Trophoblast cell (in vitro differentiated cells and primary cell): ENCODE measurements at regions not wholly inside any gene's neighbourhood (a gene's known extent, or its start where the extent isn't known, plus 50 kb on each side); places are given as distances from the start of the nearest gene placed in this dataset.

Experiments used
- DNase-seq, 2 donors: peaks; one replicate each; pipeline ENCODE4 v3.0.0-alpha.2; 2016
- H2AFZ ChIP-seq: 2 replicates; pipeline ENCODE4 v1.6.1; 2013; ENCODE audit warnings: low read length, moderate library complexity, mild to moderate bottlenecking; ENCODE audit not compliant: insufficient read depth, poor library complexity
- H2AK5ac ChIP-seq: 2 replicates; pipeline ENCODE4 v1.6.1; 2013; ENCODE audit warnings: mild to moderate bottlenecking, low read length
- H2BK120ac ChIP-seq: 2 replicates; pipeline ENCODE4 v1.6.1; 2013; ENCODE audit warnings: low read length, mild to moderate bottlenecking, moderate library complexity; ENCODE audit not compliant: insufficient read depth, poor library complexity
- H2BK12ac ChIP-seq: 2 replicates; pipeline ENCODE4 v1.6.1; 2013; ENCODE audit warnings: mild to moderate bottlenecking, low read length, moderate library complexity
- H2BK5ac ChIP-seq: 2 replicates; pipeline ENCODE4 v1.6.1; 2013; ENCODE audit warnings: low read length, low read depth, moderate library complexity, mild to moderate bottlenecking; ENCODE audit not compliant: poor library complexity
- H3K14ac ChIP-seq: 2 replicates; pipeline ENCODE4 v1.6.1; 2013; ENCODE audit warnings: mild to moderate bottlenecking, low read length
- H3K18ac ChIP-seq: 2 replicates; pipeline ENCODE4 v1.6.1; 2013; ENCODE audit warnings: mild to moderate bottlenecking, low read length
- H3K23ac ChIP-seq: 2 replicates; pipeline ENCODE4 v1.6.1; 2013; ENCODE audit warnings: low read length
- H3K27ac ChIP-seq: 2 replicates; pipeline ENCODE4 v1.5.1; 2013; ENCODE audit warnings: low read depth, mild to moderate bottlenecking, inconsistent platforms, low read length, moderate library complexity
- H3K27me3 ChIP-seq: 2 replicates; pipeline ENCODE4 v1.6.1; 2013; ENCODE audit warnings: inconsistent platforms, mild to moderate bottlenecking, low read length, moderate library complexity; ENCODE audit not compliant: insufficient read depth
- H3K36me3 ChIP-seq, 2 experiments: 1 replicate in 1 of 2; 2 replicates in 1 of 2; pipeline ENCODE4 v1.6.1; 2013; ENCODE audit warnings: low read length in 2 of 2, mild to moderate bottlenecking in 2 of 2, moderate library complexity in 1 of 2; ENCODE audit not compliant: insufficient read depth in 2 of 2, control insufficient read depth in 1 of 2
- H3K4ac ChIP-seq: 2 replicates; pipeline ENCODE4 v1.6.1; 2013; ENCODE audit warnings: low read depth, mild to moderate bottlenecking, low read length, moderate library complexity
- H3K4me1 ChIP-seq, 2 experiments: 1 replicate in 1 of 2; 2 replicates in 1 of 2; pipeline ENCODE4 v1.6.1; 2013; ENCODE audit warnings: low read length in 2 of 2, mild to moderate bottlenecking in 2 of 2, moderate library complexity in 1 of 2; ENCODE audit not compliant: insufficient read depth in 2 of 2, control insufficient read depth in 1 of 2
- H3K4me2 ChIP-seq: 2 replicates; pipeline ENCODE4 v1.6.1; 2013; ENCODE audit warnings: inconsistent platforms, mild to moderate bottlenecking, low read length, moderate library complexity
- H3K4me3 ChIP-seq: 2 replicates; pipeline ENCODE4 v1.5.1; 2013; ENCODE audit warnings: mild to moderate bottlenecking, low read depth, low read length, inconsistent platforms
- H3K79me1 ChIP-seq: one replicate; pipeline ENCODE4 v1.6.1; 2013; ENCODE audit warnings: low read length
- H3K79me2 ChIP-seq: 2 replicates; pipeline ENCODE4 v1.6.1; 2013; ENCODE audit warnings: low read length, mild to moderate bottlenecking; ENCODE audit not compliant: control insufficient read depth, insufficient read depth, poor library complexity
- H3K9ac ChIP-seq: 2 replicates; pipeline ENCODE4 v1.6.1; 2013; ENCODE audit warnings: mild to moderate bottlenecking, low read length
- H3K9me3 ChIP-seq: 2 replicates; pipeline ENCODE4 v1.6.1; 2013; ENCODE audit warnings: low read depth, mild to moderate bottlenecking, control low read depth, inconsistent platforms, low read length; ENCODE audit not compliant: insufficient read depth
- H4K12ac ChIP-seq: 2 replicates; pipeline ENCODE4 v1.6.1; 2013; ENCODE audit warnings: low read depth, mild to moderate bottlenecking, low read length, moderate library complexity
- H4K8ac ChIP-seq: 2 replicates; pipeline ENCODE4 v1.6.1; 2013; ENCODE audit warnings: low read depth, mild to moderate bottlenecking, low read length, moderate library complexity
- H4K91ac ChIP-seq: one replicate; pipeline ENCODE4 v1.6.1; 2013; ENCODE audit warnings: low read depth, mild to moderate bottlenecking, low read length, moderate library complexity
- WGBS: extraction: QIAGEN DNeasy Blood & Tissue Kit; methylation state at CpG from one replicate; pipeline ENCODE4 v1.1.7; 2013; ENCODE audit warnings: missing lambda C conversion rate; ENCODE audit not compliant: insufficient read length, insufficient coverage; ENCODE audit errors: extremely low coverage; 5-methylcytosine and 5-hydroxymethylcytosine counted together

GRCh38 chr2:44889096-44889495, 52.4 kb upstream of the SIX3 start:
- Histone ChIP-seq H3K4me1 (no peaks in the 10 kb centered on the region), H3K23ac (no peak overlapping the region), H3K9me3 (peaks cover 8% of the 10 kb centered on the region), H2BK5ac (no peak overlapping the region), H3K36me3 (no peaks in the 10 kb centered on the region), H3K79me2 (no peaks in the 10 kb centered on the region), H3K27ac (no peak overlapping the region), H3K4me2 (no peak overlapping the region), H2BK12ac (no peak overlapping the region), H4K8ac (no peak overlapping the region), H3K27me3 (no peaks in the 10 kb centered on the region), H2AK5ac (no peak overlapping the region), H4K12ac (no peak overlapping the region), H2BK120ac (no peak overlapping the region), H3K4me3 (no peak overlapping the region), H3K79me1 (no peaks in the 10 kb centered on the region), H3K9ac (no peak overlapping the region), H4K91ac (no peak overlapping the region), H3K14ac (no peak overlapping the region), H3K4ac (no peak overlapping the region), H2AFZ (no peak overlapping the region), H3K18ac (no peak overlapping the region)
- WGBS = no CpG with 5 or more reads among the region's 3 CpGs
- DNase-seq = no peak
